GM21528 (cell line): ENCODE measurements at regions not wholly inside any gene's neighbourhood (a gene's known extent, or its start where the extent isn't known, plus 50 kb on each side); places are given as distances from the start of the nearest gene placed in this dataset.
"Not testable (repeated sequence)": the region's sequence is repeated elsewhere in the genome, so short reads cannot be mapped to it uniquely, and the experiment has no call there.

ENCODE experiments used
- ATAC-seq: cut with Tn5 transposase; IDR thresholded peaks from one replicate; pipeline ENCODE4 v1.9.1; 2021; ENCODE audit warnings: mild to moderate bottlenecking, moderate library complexity; ENCODE audit not compliant: unreplicated experiment, low FRiP score

DNA sequence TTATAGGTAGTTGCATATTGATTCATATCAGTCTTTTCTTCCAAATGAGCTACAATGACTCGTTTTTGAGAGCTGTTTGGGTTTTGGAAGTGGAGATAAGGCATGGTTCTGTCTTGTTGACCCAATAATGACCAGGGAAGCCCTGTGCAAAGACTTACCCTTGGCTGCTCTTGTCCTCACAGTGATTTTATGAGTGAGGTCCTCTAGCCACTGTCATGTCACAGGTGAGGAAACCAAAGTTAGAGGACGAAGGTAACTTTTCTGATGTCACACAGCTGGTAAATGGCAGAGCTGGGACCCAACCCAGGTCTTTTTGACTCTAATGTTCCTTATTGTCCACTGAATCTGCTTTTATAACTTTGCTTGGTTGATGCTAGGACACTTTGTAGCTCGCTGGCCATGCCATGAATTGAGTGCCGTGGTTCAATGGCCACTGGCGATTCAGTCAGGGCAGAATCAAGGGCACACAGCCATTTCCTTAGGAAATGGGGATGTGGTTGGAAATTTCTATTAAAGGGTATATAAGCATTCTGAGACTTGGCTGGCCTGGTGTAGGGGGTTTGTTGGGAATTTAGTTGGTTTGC is 249.1 kb downstream of the GOLGA6L6 start:
- not testable (repeated sequence) for ATAC-seq

DNA sequence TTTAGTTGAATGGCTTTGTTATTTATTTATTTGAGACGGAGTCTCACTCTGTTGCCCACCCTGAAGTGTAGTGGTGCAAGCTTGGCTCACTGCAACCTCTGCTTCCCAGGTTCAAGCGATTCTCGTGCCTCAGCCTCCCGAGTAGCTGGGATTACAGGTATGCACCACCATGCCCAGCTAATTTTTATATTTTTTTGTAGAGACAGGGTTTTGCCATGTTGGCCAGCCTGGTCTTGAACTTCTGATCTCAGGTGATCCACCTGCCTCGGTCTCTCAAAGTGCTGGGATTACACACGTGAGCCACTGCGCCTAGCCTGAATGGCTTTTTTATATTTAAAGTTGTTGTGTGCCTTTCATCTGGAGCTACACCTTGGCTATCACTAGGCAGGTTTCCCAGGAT is 250.0 kb downstream of the GOLGA6L6 start:
- ATAC-seq: not testable (repeated sequence)

DNA sequence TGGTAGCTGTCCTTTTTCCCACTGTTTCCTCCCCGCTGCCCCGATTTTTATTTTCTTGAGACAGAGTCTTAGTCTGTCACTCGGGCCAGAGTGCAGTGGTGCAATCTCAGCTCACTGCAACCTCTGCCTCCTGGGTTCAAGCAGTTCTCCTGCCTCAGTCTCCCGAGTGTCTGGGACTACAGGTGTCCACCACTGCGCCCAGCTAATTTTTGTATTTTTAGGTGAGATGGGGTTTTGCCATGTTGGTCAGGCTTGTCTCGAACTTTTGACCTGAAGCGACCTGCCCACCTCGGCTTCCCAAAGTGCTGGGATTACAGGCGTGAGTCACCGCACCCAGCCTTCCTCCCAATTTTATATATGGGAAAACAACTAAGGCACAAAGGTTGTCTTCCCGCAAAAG is 251.0 kb downstream of the GOLGA6L6 start:
- ATAC-seq: not testable (repeated sequence)

DNA sequence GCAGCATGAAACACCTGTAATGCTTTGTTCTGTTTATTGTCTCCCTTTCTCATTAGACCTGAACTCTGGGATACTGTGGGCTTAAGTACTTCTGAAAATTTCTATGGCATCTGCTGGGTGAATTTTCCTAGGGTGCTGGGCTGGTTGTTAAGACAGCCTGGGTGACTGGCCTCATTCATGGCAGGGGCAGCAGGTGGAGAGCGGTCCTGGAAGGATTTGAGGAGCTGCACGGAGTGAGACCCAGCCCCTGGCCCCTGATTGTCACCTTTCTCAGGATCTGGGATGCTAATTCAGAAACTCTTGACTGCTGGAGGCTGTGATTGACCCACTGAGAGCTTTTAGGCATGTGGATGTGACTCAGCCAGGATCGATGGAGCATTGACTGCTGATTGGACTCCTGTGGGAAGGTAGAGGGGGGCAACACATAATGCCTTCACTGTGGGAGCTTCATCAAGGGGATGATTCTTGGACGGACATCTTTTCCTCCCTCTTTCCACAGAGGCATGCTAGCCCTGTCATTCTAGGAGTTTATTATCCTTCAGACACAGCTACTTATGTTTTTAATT is 252.0 kb downstream of the GOLGA6L6 start:
- not testable (repeated sequence) for ATAC-seq

DNA sequence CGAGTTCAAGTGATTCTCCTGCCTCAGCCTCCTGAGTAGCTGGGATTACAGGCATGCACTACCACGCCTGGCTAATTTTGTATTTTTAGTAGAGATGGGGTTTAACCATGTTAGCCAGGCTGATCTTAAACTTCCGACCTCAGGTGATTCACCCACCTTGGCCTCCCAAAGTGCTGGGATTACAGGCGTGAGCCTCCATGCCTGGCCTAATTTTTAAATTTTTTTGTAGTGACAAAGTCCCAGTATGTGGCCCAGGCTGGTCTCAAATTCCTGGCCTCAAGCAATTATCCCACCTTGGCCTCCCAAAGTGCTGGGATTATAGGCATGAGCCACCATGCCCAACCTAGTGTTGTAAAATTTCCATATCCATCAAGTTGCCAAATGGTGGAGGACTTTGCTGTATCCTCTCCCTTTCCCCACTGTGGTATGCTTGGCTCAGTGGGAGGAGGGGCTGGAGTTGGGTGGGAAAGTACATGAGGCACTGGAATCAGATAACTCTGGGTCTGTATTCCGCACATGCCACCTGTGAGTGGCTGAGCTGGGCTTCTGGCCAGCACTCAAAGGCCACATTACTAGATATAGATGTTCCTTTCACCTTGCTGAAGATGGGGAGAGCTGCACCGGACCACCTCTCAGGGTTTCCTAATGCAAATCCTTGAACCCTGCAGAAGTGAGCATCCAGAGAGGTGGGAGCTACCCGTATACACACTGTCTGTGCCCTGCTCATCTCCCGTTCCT is 252.6 kb downstream of the GOLGA6L6 start:
- not testable (repeated sequence) for ATAC-seq

DNA sequence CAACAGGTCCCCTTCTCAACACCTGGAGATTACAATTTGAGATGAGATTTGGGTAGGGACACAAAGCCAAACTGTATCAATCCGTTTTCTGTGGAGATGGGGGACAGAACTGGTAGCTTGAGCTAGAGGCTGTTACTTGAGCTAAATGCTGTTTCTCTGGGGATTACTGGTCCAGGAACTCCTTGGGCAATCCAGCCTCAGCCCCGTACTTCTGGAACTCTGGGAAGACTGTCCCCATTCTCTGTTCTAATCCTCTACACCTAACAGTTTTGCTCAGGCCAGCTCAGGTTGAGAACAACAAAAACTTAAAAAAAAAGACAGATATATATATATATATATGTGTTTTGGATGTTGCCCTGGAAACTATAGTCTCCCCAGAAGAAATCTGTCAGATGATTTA is 255.0 kb downstream of the GOLGA6L6 start:
- ATAC-seq: not testable (repeated sequence)

DNA sequence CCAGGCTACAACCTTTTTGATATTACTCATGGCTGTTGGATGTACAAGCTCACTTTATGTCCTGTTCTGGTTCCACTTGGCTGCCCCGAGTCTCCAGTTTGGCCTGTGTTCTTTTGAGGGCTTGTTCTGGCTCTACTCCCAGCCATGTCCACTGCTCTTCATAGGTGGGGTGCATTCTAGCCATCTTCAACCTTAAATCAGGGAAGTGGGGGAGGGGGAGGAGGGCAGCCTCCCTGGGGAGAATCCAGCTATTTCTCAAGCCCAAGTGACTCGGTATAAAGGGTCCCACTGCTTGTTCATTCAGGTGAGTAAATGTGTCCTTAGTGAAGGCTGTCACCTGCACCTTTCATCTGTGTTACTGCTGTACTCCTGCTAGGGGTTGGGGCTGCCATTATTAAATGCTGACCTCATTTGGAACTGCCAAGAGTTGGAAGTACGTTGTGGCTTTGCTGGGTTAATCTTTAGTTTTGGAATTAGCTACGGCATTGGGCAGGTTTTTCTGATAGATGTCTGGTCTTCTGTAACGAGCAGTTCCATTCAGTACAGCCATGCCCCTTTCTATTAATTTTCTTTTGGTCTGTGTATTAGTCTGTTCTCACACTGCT is 255.8 kb downstream of the GOLGA6L6 start:
- ATAC-seq: not testable (repeated sequence)

DNA sequence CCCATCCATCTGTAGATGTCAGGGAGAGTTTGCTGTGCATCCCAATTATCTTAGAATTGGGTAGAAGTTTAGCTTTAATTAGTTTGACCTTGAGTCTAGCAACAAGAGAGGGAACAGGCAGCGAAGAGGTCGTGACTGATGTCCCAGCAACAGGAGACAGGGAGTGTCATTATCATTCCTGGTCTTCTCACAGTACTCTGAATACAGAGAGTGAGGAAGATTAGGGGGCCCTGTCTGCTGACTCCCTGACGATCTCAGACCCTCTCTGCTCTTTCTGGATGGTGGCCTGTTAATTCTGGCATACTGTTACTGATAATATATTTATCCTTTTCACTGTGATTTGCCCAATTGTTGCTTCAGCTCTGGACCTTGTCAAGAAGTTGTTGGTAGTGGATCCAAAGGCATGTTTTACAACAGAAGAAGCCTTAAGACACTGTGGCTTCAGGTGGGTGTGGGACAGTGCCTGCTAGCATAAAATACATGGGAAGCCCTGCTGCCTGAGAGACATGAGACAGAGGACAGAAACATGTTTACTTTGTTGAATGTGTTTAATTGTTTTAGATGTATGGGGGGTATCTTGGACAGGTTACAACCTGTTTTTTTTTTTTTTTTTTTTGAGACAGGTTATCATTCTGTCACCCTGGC is 256.6 kb downstream of the GOLGA6L6 start:
- ATAC-seq: not testable (repeated sequence)

DNA sequence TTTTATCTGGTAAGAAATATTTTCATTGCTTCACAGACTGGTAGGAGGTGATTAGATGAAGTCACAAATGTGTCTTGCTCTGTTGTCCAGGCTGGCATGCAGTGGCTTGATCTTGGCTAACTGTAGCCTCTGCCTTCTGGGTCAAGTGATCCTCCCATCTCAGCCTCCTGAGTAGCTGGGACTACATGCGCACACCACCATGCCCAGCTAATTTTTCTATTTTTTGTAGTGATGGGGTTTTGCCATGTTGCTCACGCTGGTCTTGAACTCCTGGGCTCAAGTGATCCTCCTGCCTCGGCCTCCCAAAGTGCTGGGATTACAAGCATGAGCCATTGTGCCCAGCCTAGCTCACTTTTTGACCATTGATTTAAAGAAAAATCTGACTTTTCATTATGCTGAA is 257.9 kb downstream of the GOLGA6L6 start:
- ATAC-seq: not testable (repeated sequence)

DNA sequence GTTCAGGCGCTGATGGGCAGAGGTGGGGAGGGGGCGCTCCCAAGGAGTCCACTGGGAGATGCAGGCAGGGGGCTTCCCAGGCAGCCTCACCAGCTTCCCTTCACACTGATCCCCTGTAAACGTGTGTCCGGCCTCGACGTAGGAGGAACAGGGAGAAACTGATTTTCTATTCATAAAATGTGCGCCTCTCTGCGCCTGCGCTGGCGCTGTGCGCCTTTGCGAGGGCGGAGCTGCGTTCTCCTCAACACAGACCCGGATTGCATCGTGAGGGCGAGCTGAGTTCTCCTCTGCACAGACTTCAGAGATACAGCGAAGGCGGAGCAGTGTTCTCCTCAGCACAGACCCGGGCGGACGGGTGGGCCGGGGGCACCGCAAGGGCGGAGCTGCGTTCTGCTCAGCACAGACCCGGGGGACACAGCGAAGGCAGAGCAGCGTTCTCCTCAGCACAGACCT is 259.1 kb downstream of the GOLGA6L6 start:
- ATAC-seq: not testable (repeated sequence)

DNA sequence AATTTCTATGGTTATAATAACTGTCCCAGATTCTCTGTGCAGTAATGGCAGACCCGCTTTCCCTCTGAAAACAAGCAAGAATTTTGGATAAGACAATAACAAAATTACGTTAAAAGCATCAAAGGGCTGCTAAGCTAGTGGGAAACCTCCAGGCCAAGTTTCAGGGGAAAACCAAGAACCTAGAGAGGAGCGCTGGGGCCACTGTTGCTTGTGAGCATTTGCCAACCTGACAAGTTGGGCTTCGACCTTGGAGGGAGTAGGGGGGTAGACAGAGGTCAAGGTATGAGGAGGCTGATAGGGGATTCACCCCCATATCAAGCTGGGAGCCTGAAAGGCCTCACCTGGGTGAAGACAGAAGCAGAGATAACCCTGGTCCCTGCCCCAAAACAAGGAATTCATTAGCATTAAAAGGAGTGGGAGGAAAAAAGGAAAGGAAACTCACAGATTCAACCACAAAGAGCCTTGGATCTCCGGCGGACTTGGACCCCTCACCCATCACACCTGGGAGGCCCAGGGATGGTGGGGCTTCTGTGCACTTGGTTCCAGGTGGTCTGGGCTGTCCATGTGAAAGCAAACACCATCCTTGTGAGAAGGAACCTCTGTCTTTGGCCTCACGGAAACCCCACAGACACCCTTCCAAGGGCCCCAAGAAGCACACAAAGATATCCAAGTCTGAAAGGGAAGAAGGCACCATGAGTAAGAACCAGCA is 259.9 kb downstream of the GOLGA6L6 start:
- not testable (repeated sequence) for ATAC-seq

DNA sequence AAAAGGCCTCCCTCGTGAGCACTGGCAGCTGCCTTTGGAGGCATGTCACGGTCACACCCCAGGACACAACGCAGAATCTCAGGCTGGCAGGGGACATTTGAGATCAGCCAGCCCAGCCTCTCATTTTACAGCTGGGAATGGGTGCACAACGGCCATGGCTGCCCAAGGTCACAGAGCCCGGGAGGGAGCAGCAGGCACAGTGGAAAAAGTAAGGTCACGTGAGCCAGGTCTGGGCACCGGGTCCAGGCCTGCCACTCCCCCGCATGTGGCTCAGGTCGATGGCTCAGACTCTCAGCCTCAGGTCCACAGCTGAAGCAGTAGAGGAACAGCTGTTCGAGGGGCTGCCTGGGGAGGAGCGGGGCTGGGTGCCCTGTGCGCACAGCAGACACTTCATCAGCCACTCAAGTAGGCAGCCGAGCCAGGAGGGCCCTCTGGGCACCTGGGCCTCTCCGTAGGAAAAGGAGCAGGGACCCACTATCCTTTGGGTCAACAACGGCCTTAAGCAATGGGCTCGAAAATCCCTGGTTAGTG is 260.6 kb downstream of the GOLGA6L6 start:
- ATAC-seq: no peak

DNA sequence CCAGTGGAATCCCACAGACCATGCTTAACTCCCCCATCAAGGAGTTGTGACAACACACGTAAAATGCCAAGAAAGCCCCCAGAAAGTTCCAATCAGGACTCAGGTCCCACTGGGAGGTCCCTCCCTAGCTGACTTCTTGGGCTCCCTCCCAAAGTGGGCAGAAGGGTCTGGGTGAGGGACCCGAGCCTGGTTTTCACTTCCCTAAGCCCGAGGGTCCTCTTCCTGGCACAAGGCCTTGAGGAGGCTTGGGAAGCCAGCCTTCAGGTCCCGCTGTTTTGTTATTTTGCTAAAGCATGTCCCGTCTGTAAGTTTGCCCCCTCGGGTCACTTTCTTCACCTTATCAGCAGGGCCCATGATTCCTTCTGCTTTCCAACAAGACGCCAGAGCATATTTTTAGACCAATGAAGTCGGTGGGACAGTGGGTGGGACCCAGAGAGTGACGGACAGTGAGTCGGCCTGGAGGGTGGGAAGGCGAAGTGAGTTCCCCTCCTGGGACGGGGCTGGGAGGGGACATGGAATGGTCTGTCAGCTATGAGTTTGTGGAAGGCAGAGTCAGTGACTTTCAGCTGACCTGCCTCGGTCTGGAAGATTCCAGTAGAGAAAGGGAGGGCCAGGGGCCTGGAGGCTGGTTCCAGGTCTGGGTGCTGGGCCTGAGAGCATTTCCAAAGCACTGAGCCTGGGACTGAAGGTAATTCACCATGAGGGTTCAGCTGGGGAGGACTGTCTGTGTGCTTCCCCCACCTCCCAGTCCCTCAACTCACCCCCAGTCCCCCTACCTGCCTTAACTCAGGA is 261.3 kb downstream of the GOLGA6L6 start:
- ATAC-seq: not testable (repeated sequence)

DNA sequence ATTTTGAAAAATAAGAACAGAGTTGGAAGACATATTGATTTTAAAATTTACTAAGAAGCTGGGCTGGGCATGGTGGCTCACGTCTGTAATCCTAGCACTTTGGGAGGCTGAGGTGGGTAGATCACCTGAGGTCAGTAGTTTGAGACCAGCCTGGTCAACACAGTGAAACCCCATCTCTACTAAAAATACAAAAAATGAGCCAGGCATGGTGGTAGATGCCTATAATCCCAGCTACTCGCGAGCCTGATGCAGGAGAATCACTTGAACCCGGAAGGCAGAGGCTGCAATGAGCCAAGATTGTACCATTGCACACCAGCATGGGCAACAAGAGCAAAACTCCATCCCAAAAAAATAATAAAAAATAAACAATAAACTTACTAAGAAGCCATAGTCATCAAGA is 262.5 kb downstream of the GOLGA6L6 start:
- ATAC-seq: not testable (repeated sequence)

DNA sequence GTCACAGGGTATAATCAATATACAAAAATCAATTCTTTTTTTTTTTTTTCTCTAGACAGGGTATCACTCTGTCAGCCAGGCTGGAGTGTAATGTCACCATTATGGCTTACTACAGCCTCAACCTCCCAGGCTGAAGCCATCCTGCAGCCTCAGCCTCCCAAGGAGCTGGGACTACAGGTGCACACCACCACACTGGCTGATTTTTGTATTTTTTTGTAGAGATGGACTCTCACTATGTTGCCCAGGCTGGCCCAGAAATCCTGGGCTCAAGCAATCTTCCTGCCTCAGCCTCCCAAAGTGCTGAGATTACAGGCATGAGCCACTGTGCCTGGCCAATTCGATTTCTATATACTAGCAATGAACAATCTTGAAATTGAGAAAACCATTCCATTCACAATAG is 263.2 kb downstream of the GOLGA6L6 start:
- not testable (repeated sequence) for ATAC-seq

DNA sequence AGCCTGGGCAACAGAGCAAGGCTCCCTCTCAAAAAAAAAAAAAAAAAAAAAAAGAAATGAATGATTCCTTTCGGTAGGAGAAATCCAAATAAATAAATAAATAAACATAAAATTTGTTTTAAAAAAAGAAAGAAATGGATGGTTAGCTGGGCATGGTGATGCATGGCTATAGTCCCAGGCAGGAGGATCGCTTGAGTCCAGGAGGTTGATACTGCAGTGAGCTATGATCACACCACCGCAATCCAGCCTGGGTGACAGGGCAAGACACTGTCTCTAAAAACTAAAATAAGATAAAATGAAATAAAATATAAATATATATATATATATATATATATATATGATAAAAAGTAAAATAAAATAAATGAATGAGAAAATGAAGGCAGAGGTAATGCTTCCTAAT is 264.1 kb downstream of the GOLGA6L6 start:
- ATAC-seq: not testable (repeated sequence)

DNA sequence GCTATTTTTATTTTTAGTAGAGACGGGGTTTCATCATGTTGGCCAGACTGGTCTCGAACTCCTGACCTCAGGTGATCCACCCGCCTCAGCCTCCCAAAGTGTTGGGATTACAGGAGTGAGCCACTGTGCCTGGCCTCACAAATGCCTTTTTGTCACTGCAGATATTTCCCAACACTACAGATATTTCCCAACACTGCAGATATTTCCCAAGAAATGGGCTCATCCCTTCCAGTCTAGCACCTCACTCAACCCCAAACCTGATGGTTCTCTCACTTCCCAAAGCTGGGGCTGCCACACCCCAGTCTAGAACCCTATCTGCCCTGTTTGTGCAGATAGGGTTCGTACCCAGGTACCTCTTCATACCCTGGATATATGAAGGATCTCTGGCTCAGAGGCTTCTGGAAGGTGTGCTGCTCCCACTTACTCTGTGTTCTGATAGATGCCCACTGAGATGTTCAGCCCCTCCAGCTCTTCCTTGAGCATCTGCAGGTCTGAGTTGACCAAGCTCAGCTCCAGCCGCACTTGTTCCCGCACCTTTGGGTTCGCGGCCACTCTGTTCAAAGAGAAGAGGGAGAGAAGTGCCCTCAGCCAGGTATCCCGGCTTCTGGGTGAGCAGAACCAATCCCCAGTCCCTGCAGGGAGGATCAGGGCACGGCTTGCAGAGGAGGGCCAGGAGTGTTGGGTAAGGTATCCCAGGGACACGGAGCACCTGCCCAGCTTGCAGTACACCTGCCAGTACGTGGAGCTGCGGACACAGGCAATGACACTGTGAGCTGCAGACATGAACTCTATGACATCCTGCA is 265.1 kb downstream of the GOLGA6L6 start:
- not testable (repeated sequence) for ATAC-seq

DNA sequence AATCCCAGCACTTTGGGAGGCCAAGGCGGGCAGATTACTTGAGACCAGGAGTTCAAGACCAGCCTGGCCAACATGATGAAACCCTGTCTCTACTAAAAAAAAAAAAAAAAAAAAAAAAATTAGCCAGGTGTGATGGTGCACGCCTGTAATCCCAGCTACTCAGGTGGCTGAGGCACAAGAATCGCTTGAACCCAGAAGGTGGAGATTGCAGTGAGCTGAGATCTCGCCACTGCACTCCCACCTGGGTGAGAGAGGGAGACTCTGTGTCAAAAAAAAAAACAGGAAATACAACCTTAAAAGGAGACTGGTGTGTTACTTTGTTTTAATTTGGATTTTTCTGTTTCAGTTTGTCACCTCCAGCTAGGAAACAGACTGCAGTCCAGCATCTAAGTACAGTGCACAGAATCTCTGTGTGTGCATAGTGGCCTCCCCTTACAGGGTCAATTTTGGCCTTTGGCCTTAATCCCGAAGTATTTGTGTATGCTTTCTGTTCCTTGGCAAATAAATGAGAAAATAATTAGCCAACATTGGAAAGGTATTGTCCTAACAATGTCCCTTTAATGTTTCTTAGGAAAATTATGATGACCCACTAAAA is 266.1 kb downstream of the GOLGA6L6 start:
- ATAC-seq: not testable (repeated sequence)
